OCI-LY7 (cell line): ENCODE measurements at regions not wholly inside any gene's neighbourhood (a gene's known extent, or its start where the extent isn't known, plus 50 kb on each side); places are given as distances from the start of the nearest gene placed in this dataset.
"Not testable (repeated sequence)": the region's sequence is repeated elsewhere in the genome, so short reads cannot be mapped to it uniquely, and the experiment has no call there.

Source experiments
- BruUV-seq: library from RNA; stranded (reverse); fragments of 400-500 nt; replicated peaks from 2 replicates; lab custom pipeline; 2021; lab: Mats Ljungman, UMichigan
- CTCF ChIA-PET: fragments of 300-600 bp; sonication (Branson Sonifier 250); formaldehyde crosslinking; loops from one replicate; lab custom pipeline; 2022; ENCODE audit warnings: antibody characterized with exemption; ENCODE audit not compliant: unreplicated experiment; lab: Charles Lee
- POLR2A ChIA-PET: fragments of 300-600 bp; sonication (Branson Sonifier 250); formaldehyde crosslinking; loops from one replicate; lab custom pipeline; 2022; ENCODE audit warnings: antibody characterized with exemption; lab: Charles Lee
- DNase-seq: peaks from one replicate; pipeline ENCODE4 v3.0.0-alpha.2; 2015; ENCODE audit warnings: low spot score
- H2AFZ ChIP-seq: fragments of 200-600 bp; sonication (generic), shearing (Covaris generic); 2 replicates; pipeline ENCODE4 v1.6.1; 2014; ENCODE audit warnings: mild to moderate bottlenecking, antibody characterized with exemption, low read length, moderate library complexity
- H3K27ac ChIP-seq: fragments of 200-600 bp; sonication (generic); 2 replicates; pipeline ENCODE4 v1.5.1; 2014; ENCODE audit warnings: mixed run types, low read depth, mild to moderate bottlenecking, moderate library complexity, low read length, inconsistent platforms; ENCODE audit not compliant: poor library complexity, severe bottlenecking
- H3K36me3 ChIP-seq: fragments of 200-600 bp; sonication (generic); 2 replicates; pipeline ENCODE4 v1.6.1; 2014; ENCODE audit warnings: mild to moderate bottlenecking, antibody characterized with exemption, low read length, moderate library complexity, mixed read lengths; ENCODE audit not compliant: insufficient read depth
- H3K4me1 ChIP-seq: fragments of 200-600 bp; sonication (generic); 2 replicates; pipeline ENCODE4 v1.5.1; 2014; ENCODE audit warnings: mild to moderate bottlenecking, low read length; ENCODE audit not compliant: insufficient read depth, poor library complexity, severe bottlenecking
- H3K4me2 ChIP-seq: fragments of 200-600 bp; sonication (generic); 2 replicates; pipeline ENCODE4 v1.6.1; 2014; ENCODE audit warnings: mild to moderate bottlenecking, low read length
- H3K4me3 ChIP-seq: fragments of 200-600 bp; sonication (generic); 2 replicates; pipeline ENCODE4 v1.5.1; 2014; ENCODE audit warnings: mild to moderate bottlenecking, low read depth, low read length; ENCODE audit not compliant: poor library complexity, severe bottlenecking
- H3K79me2 ChIP-seq: fragments of 200-600 bp; sonication (generic); 2 replicates; pipeline ENCODE4 v1.6.1; 2016; ENCODE audit warnings: low read depth, mild to moderate bottlenecking, low read length, moderate library complexity, mixed read lengths; ENCODE audit not compliant: insufficient read depth
- H3K9me2 ChIP-seq: fragments of 200-600 bp; sonication (generic); 2 replicates; pipeline ENCODE4 v1.6.1; 2016; ENCODE audit warnings: mild to moderate bottlenecking, low read length, mixed read lengths; ENCODE audit not compliant: insufficient read depth
- H3K9me3 ChIP-seq: fragments of 200-600 bp; sonication (generic); 2 replicates; pipeline ENCODE4 v1.6.1; 2014; ENCODE audit warnings: mild to moderate bottlenecking, mixed run types, low read length, mixed read lengths
- H4K20me1 ChIP-seq: fragments of 200-600 bp; sonication (generic); 2 replicates; pipeline ENCODE4 v1.6.1; 2014; ENCODE audit warnings: mild to moderate bottlenecking, antibody characterized with exemption, low read length, moderate library complexity, mixed read lengths; ENCODE audit not compliant: insufficient read depth
- CTCF ChIP-seq: fragments of 200-600 bp; sonication (generic); conservative IDR thresholded peaks from 2 replicates; pipeline ENCODE4 v1.5.1; 2014; ENCODE audit warnings: mild to moderate bottlenecking, antibody characterized with exemption, low read length, moderate library complexity, mixed read lengths
- EZH2phosphoT487 ChIP-seq: fragments of 200-600 bp; sonication (generic); IDR thresholded peaks from 2 replicates; pipeline ENCODE4 v1.6.1; 2018; ENCODE audit warnings: low read depth, borderline replicate concordance, mild to moderate bottlenecking, mixed run types, antibody characterized with exemption, low read length, moderate library complexity, mixed read lengths
- intact Hi-C: fragments of 100-400 bp; cut with micrococcal nuclease; formaldehyde crosslinking; loops from one replicate; pipeline ENCODE4 v1.10.0; 2022; ENCODE audit not compliant: unreplicated experiment

DNA sequence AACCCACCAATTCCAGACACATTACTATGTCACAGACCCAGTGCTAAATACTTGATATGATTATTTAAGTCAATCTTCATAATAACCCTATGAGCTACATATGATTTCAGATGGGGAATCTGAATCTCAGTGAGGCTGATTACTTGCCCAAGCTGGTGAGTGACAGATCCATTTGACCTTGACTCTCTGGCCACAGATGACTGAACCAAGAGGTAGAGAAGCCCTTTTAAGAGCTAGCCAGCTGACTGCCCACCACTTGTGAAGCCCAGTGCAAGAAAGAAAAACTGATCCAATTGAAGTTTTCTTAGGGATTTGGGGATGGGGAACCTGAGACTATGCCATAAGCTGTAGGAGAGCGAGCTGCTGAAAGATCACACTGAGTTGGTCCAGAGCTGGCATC is 124.7 kb upstream of the SPATA12 start:
- intact Hi-C loops, result no loop called here
- H3K4me2 ChIP-seq, result no peak overlapping the region
- POLR2A ChIA-PET, result interaction anchor here (0.6 to 1.2 kb wide), 2 partner anchors 14 to 29 kb away, joined by 3 to 4 read pairs; no protein-coding TSS in a partner anchor
- peaks cover 11% of the 10 kb centered on the region; the same call in 1 of the 2 replicates for H3K36me3 ChIP-seq
- H3K9me2 ChIP-seq, result no peaks in the 10 kb centered on the region
- H3K4me1 ChIP-seq, result peaks cover 13% of the 10 kb centered on the region
- H2AFZ ChIP-seq, result no peak overlapping the region
- no peaks in the 10 kb centered on the region for H3K79me2 ChIP-seq
- H3K4me3 ChIP-seq, result no peak overlapping the region
- peaks cover 7% of the 10 kb centered on the region for H3K9me3 ChIP-seq
- H3K27ac ChIP-seq, result no peak overlapping the region
- DNase-seq, result no peak
- TF ChIP-seq EZH2phosphoT487 (no peak), CTCF (no peak)
- H4K20me1 ChIP-seq, result no peaks in the 10 kb centered on the region
- no TSS peak for BruUV-seq
- CTCF ChIA-PET, result no interaction called here

DNA sequence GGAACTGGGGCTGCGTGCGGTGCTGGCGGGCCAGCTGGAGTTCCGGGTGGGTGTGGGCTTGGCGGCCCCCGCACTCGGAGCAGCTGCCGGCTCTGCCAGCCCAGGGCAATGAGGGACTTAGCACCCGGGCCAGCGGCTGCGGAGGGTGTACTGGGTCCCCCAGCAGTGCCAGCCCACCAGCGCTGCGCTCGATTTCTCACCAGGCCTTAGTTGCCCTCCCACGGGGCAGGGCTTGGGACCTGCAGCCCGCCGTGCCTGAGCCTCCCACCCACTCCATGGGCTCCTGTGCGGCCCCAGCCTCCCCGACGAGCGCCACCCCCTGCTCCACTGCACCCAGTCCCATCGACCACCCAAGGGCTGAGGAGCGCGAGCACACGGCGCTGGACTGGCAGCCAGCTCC is 126.0 kb upstream of the SPATA12 start:
- POLR2A ChIA-PET, H2AFZ ChIP-seq, H3K27ac ChIP-seq, H3K4me3 ChIP-seq, BruUV-seq, intact Hi-C loops, H3K4me1 ChIP-seq, H3K9me2 ChIP-seq, CTCF ChIA-PET, H3K79me2 ChIP-seq, H4K20me1 ChIP-seq, H3K4me2 ChIP-seq, DNase-seq, H3K9me3 ChIP-seq: not testable (repeated sequence)
- H3K36me3 ChIP-seq, result peaks cover 11% of the 10 kb centered on the region; the same call in 1 of the 2 replicates

DNA sequence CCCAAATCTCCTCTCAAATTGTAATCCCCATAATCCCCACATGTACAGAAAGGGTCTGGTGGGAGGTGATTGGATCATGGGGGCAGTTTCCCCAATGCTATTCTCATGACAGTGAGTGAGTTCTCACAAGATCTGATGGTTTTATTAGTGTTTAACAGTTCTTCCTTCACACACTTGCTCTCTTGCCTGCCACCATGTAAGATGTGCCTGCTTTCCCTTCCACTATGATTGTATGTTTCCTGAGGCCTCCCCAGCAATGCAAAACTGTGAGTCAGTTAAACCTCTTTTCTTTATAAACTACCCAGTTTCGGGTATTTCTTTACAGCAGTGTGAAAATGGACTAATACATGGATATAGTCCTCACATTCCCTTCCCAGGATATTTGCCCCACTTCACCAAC is 126.7 kb upstream of the SPATA12 start:
- Histone ChIP-seq H3K4me1 (peaks cover 7% of the 10 kb centered on the region), H3K4me2 (no peak overlapping the region), H2AFZ (no peak overlapping the region), H3K9me2 (no peaks in the 10 kb centered on the region), H4K20me1 (no peaks in the 10 kb centered on the region), H3K27ac (no peak overlapping the region), H3K4me3 (no peak overlapping the region), H3K79me2 (no peaks in the 10 kb centered on the region), H3K9me3 (peaks cover 7% of the 10 kb centered on the region), H3K36me3 (peaks cover 11% of the 10 kb centered on the region; the same call in 1 of the 2 replicates)
- ChIA-PET POLR2A (interaction anchor here (0.7 kb wide), 2 partner anchors 30 to 46 kb away, joined by 3 read pairs; no protein-coding TSS in a partner anchor), CTCF (no interaction called here)
- intact Hi-C loops, result no loop called here
- BruUV-seq, result no TSS peak
- DNase-seq, result no peak
- TF ChIP-seq CTCF (no peak), EZH2phosphoT487 (no peak)
